DMS114 treated with DMSO at 0.1 percent for 48 hours (cell line): ENCODE measurements at regions not wholly inside any gene's neighbourhood (a gene's known extent, or its start where the extent isn't known, plus 50 kb on each side); places are given as distances from the start of the nearest gene placed in this dataset.

Source experiments
- DNase-seq: peaks from one replicate; lab custom pipeline; 2025; ENCODE audit not compliant: unreplicated experiment; lab: John Stamatoyannopoulos, UW

GRCh38 chr22:47453049-47453448 lies 690.6 kb downstream of the TBC1D22A start:
- DNase-seq, result no peak

- DNase-seq, result no peak
Observed at GRCh38 chr22:47452184-47452583, 689.7 kb downstream of the TBC1D22A start.

GRCh38 chr22:47450876-47451475 lies 688.5 kb downstream of the TBC1D22A start:
- no peak for DNase-seq

- DNase-seq, result no peak
Observed at GRCh38 chr22:47449508-47450270, 687.2 kb downstream of the TBC1D22A start.

GRCh38 chr22:47448231-47449223 lies 686.1 kb downstream of the TBC1D22A start:
- no peak for DNase-seq

GRCh38 chr22:47446821-47447810 lies 684.7 kb downstream of the TBC1D22A start:
- DNase-seq, result no peak

- DNase-seq, result no peak
Observed at GRCh38 chr22:47446331-47446730, 683.9 kb downstream of the TBC1D22A start.

- no peak for DNase-seq
Observed at GRCh38 chr22:47445716-47446290, 683.4 kb downstream of the TBC1D22A start.

GRCh38 chr22:47445212-47445611 lies 682.8 kb downstream of the TBC1D22A start:
- no peak for DNase-seq

GRCh38 chr22:47444746-47445065 lies 682.3 kb downstream of the TBC1D22A start:
- DNase-seq, result no peak

- DNase-seq, result no peak
Observed at GRCh38 chr22:47443836-47444745, 681.6 kb downstream of the TBC1D22A start.

GRCh38 chr22:47442821-47443220 lies 680.4 kb downstream of the TBC1D22A start:
- no peak for DNase-seq

GRCh38 chr22:47439643-47440265 lies 677.3 kb downstream of the TBC1D22A start:
- no peak for DNase-seq

- DNase-seq, result no peak
Observed at GRCh38 chr22:47437636-47438035, 675.2 kb downstream of the TBC1D22A start.

GRCh38 chr22:47437110-47437509 lies 674.7 kb downstream of the TBC1D22A start:
- no peak for DNase-seq

GRCh38 chr22:47435826-47436225 lies 673.4 kb downstream of the TBC1D22A start:
- DNase-seq, result no peak

- no peak for DNase-seq
Observed at GRCh38 chr22:47435204-47435487, 672.7 kb downstream of the TBC1D22A start.

GRCh38 chr22:47434336-47435203 lies 672.1 kb downstream of the TBC1D22A start:
- no peak for DNase-seq
